HUES48 (cell line): ENCODE measurements at regions not wholly inside any gene's neighbourhood (a gene's known extent, or its start where the extent isn't known, plus 50 kb on each side); places are given as distances from the start of the nearest gene placed in this dataset.

Experiments used
- H3K27ac ChIP-seq: one replicate; pipeline ENCODE4 v1.7.0; 2013; ENCODE audit warnings: low read depth, low read length, inconsistent platforms
- H3K27me3 ChIP-seq: 2 replicates; pipeline ENCODE4 v1.6.1; 2013; ENCODE audit warnings: mild to moderate bottlenecking, low read length; ENCODE audit not compliant: control insufficient read depth, insufficient read depth
- H3K36me3 ChIP-seq: 2 replicates; pipeline ENCODE4 v1.6.1; 2013; ENCODE audit warnings: low read length; ENCODE audit not compliant: control insufficient read depth, insufficient read depth
- H3K4me1 ChIP-seq: 2 replicates; pipeline ENCODE4 v1.6.1; 2013; ENCODE audit warnings: mild to moderate bottlenecking, low read length; ENCODE audit not compliant: control insufficient read depth, insufficient read depth
- H3K4me3 ChIP-seq: 2 replicates; pipeline ENCODE4 v1.5.1; 2013; ENCODE audit warnings: mild to moderate bottlenecking, low read depth, low read length
- H3K9ac ChIP-seq: 2 replicates; pipeline ENCODE4 v1.6.1; 2013; ENCODE audit warnings: mild to moderate bottlenecking, low read depth, low read length, moderate library complexity
- H3K9me3 ChIP-seq: 2 replicates; pipeline ENCODE4 v1.6.1; 2013; ENCODE audit warnings: low read length; ENCODE audit not compliant: control insufficient read depth, insufficient read depth

GRCh38 chr2:204108781-204109295 lies 172.3 kb downstream of the ICOS start:
- Histone ChIP-seq H3K36me3 (no peaks in the 10 kb centered on the region), H3K27me3 (no peaks in the 10 kb centered on the region), H3K27ac (no peak overlapping the region), H3K9ac (0 out of 2 replicates have a peak overlapping the region, but pooled peaks have one; percentile 12), H3K4me3 (no peak overlapping the region), H3K9me3 (no peaks in the 10 kb centered on the region), H3K4me1 (peaks cover 15% of the 10 kb centered on the region)

- no peak overlapping the region for H3K9ac ChIP-seq
- H3K36me3 ChIP-seq: no peaks in the 10 kb centered on the region
- H3K27ac ChIP-seq: no peak overlapping the region
- H3K4me1 ChIP-seq: peaks cover 18% of the 10 kb centered on the region
- H3K9me3 ChIP-seq: no peaks in the 10 kb centered on the region
- H3K4me3 ChIP-seq: no peak overlapping the region
- no peaks in the 10 kb centered on the region for H3K27me3 ChIP-seq
Measured at GRCh38 chr2:204109681-204110080, 173.1 kb downstream of the ICOS start.

GRCh38 chr2:204110338-204110741 lies 173.8 kb downstream of the ICOS start:
- Histone ChIP-seq H3K9me3 (no peaks in the 10 kb centered on the region), H3K27me3 (no peaks in the 10 kb centered on the region), H3K36me3 (no peaks in the 10 kb centered on the region), H3K9ac (no peak overlapping the region), H3K27ac (no peak overlapping the region), H3K4me1 (peaks cover 24% of the 10 kb centered on the region), H3K4me3 (no peak overlapping the region)

GRCh38 chr2:204110751-204111516 lies 174.4 kb downstream of the ICOS start:
- Histone ChIP-seq H3K4me3 (no peak overlapping the region), H3K9ac (no peak overlapping the region), H3K36me3 (no peaks in the 10 kb centered on the region), H3K4me1 (peaks cover 30% of the 10 kb centered on the region), H3K27me3 (no peaks in the 10 kb centered on the region), H3K27ac (no peak overlapping the region), H3K9me3 (no peaks in the 10 kb centered on the region)

- no peaks in the 10 kb centered on the region for H3K27me3 ChIP-seq
- peaks cover 36% of the 10 kb centered on the region for H3K4me1 ChIP-seq
- H3K27ac ChIP-seq: no peak overlapping the region
- H3K4me3 ChIP-seq: no peak overlapping the region
- H3K9me3 ChIP-seq: no peaks in the 10 kb centered on the region
- no peak overlapping the region for H3K9ac ChIP-seq
- no peaks in the 10 kb centered on the region for H3K36me3 ChIP-seq
Measured at GRCh38 chr2:204112084-204112770, 175.7 kb downstream of the ICOS start.

- Histone ChIP-seq H3K4me3 (no peak overlapping the region), H3K27me3 (no peaks in the 10 kb centered on the region), H3K36me3 (no peaks in the 10 kb centered on the region), H3K4me1 (peaks cover 24% of the 10 kb centered on the region), H3K9me3 (no peaks in the 10 kb centered on the region), H3K9ac (no peak overlapping the region), H3K27ac (no peak overlapping the region)
Measured at GRCh38 chr2:204114295-204115136, 178.0 kb downstream of the ICOS start.

GRCh38 chr2:204115137-204116056 lies 178.8 kb downstream of the ICOS start:
- no peaks in the 10 kb centered on the region for H3K36me3 ChIP-seq
- peaks cover 20% of the 10 kb centered on the region for H3K4me1 ChIP-seq
- H3K9ac ChIP-seq: no peak overlapping the region
- no peak overlapping the region for H3K4me3 ChIP-seq
- H3K27ac ChIP-seq: no peak overlapping the region
- no peaks in the 10 kb centered on the region for H3K27me3 ChIP-seq
- H3K9me3 ChIP-seq: no peaks in the 10 kb centered on the region

GRCh38 chr2:204116159-204116792 lies 179.7 kb downstream of the ICOS start:
- peaks cover 23% of the 10 kb centered on the region for H3K4me1 ChIP-seq
- no peaks in the 10 kb centered on the region for H3K36me3 ChIP-seq
- no peak overlapping the region for H3K4me3 ChIP-seq
- no peak overlapping the region for H3K9ac ChIP-seq
- no peaks in the 10 kb centered on the region for H3K9me3 ChIP-seq
- no peaks in the 10 kb centered on the region for H3K27me3 ChIP-seq
- no peak overlapping the region for H3K27ac ChIP-seq

- H3K9me3 ChIP-seq: no peaks in the 10 kb centered on the region
- no peak overlapping the region for H3K27ac ChIP-seq
- H3K9ac ChIP-seq: no peak overlapping the region
- H3K36me3 ChIP-seq: no peaks in the 10 kb centered on the region
- no peak overlapping the region for H3K4me3 ChIP-seq
- H3K27me3 ChIP-seq: no peaks in the 10 kb centered on the region
- peaks cover 37% of the 10 kb centered on the region for H3K4me1 ChIP-seq
Measured at GRCh38 chr2:204122425-204122824, 185.9 kb downstream of the ICOS start.
